ENCODE measurements at regions not wholly inside any gene's neighbourhood (a gene's known extent, or its start where the extent isn't known, plus 50 kb on each side); places are given as distances from the start of the nearest gene placed in this dataset.
"Not testable (repeated sequence)": the region's sequence is repeated elsewhere in the genome, so short reads cannot be mapped to it uniquely, and the experiment has no call there.

DNA sequence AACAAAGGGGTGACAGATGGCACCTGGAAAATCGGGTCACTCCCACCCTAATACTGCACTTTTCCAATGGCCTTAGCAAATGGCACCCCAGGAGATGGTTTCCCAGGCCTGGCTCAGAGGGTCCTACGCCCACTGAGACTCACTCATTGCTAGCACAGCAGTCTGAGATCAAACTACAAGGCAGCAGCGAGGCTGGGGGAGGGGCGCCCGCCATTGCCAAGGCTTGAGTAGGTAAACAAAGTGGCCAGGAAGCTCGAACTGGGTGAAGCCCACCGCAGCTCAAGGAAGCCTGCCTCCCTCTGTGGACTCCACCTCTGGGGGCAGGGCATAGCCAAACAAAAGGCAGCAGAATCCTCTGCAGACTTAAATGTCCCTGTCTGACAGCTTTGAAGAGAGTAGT lies 467.2 kb downstream of the EPHA7 start:
- not testable (repeated sequence) for DNase-seq (ENCODE audit: low read depth, low spot score)

DNA sequence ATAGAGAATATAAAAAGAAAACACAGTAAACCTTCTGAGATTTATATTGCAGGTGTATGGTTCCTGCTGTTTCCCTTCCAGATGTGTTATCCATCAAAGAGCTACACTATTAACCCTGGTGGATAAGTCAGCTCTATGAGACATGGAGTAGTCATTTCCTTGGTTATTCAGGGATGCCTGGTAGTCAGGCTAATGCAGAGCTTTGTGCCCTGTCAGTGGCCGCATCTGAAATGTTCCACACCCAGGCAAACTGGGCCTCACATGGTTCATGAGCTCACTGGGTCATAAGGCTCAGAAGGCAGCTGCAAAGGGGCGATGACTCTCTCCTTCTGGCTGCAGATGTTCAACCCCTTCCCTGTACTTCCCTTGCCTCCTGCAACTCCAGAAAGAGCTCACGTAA lies 473.6 kb downstream of the EPHA7 start:
- DNase-seq (ENCODE audit: low read depth, low spot score), result no peak

- DNase-seq (ENCODE audit: low read depth, low spot score), result no peak
Observed at GRCh38 chr6:92944132-92944531, 475.2 kb downstream of the EPHA7 start.

DNA sequence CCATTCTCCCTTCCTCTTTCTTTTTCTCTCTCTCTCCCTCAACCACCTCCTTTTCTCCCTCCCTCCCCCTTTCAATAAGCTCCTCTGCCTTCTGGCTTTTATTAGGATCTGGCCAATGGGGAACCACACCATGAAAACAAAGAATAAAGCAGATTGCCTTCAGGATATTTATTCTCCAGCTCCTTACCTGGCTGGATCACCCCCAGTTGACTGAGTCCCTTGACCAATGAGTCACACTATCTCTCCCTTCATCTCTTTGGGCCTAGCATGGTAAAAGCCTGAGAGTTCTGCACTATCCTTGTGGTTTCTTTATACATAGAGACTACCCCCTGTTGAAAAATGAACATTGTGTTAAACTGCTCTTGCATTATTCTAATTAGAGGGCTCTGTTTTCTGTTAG lies 476.8 kb downstream of the EPHA7 start:
- DNase-seq (ENCODE audit: low read depth, low spot score), result no peak

DNA sequence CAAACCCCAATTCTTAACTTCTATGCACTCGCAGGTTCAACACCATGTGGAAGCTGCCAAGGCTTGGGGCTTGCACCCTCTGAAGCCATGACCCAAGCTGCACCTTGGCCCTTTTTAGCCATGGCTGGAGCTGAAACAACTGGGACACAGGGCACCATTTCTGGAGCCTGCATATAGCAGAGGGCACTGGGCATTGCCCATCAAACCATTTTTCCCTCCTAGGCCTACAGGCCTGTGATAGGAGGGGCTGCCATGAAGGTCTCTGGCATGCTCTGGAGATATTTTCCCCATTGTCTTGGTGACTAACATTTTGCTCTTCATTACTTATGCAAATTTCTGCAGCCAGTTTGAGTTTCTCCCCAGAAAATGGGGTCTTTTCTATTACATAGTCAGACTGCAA lies 484.7 kb downstream of the EPHA7 start:
- DNase-seq (ENCODE audit: low read depth, low spot score), result no peak

DNA sequence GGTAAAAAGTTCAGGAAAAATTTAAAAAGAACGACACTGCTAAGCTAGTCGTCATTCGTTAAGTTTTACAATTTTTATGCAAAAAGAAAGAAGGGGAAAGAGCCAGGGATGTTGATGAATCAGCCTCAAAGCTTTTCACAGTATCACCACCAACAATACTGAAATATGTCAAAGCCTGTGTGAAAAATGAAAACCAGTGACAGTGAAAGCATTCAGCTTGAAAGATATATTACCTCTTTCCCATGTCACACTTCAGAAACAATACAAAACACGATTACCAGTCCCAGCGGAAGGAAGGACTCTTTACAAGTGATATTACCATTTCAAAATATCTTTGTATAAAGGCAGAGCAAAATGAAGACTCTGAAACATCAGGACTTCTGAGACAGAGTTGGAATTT lies 489.2 kb downstream of the EPHA7 start:
- DNase-seq (ENCODE audit: low read depth, low spot score), result no peak

DNA sequence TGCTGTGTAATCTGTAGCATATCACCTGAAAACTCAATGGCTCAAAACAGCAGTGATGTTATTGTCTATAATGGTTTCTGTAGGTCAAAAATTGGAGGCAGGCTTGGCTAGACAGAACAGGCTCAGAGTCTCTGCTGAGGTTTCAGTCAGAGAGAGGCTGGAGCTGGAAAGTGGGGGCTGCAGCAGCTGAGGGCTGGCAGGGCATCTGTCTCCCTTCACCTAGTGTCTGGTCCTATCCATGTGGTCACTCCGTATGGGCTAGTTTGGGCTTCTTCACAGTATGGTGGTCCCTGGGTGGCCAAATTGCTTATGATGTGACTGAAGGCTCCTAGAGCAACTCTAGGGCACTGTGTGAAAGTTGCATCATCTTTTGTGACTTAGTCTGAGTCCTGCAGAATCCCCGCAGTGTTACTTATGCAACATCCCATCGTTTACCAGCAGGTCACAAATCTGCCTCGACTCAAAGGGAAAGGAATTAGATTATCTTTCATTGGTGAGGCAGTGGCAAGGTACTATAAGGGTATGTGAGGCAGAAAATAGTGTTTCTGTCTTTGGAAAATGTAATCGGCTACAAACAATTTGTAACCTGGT lies 497.0 kb downstream of the EPHA7 start:
- DNase-seq (ENCODE audit: low read depth, low spot score), result no peak

DNA sequence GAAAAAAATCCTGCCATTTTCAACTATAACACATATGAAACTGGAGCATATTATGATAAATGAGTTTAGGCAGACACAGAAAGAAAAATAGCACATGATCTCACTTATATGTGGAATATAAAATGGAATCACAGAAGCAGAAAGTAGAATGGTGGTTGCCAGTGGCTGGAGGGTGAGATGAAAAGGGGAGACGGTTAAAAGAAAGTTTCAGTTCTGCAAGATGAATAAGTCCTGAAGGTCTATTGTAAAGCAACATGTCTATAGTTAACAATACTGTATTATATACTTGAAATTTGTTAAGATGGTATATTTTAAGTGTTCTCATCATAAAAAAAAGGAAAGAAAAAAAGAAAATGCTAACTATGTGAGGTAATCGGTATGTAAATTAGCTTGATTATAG lies 503.9 kb downstream of the EPHA7 start:
- DNase-seq (ENCODE audit: low read depth, low spot score), result no peak

DNA sequence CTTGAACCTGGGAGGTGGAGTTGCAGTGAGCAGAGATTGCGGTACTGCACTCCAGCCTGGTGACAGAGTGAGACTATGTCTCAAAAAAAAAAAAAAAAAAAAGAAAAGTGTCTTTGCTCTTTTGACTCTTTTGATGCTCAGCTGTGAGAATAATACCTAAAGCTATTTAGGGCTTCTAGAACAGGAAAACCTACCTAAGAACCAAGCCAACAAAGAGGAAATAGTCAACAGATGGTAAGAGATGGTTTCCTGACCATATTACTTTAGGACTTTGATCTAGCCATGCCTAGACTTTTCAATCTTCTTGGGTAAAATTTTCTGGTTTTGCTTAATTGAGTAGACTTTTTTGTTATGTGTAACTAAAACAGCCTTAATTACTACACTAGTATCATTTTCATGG lies 508.1 kb downstream of the EPHA7 start:
- DNase-seq (ENCODE audit: low read depth, low spot score), result no peak

DNA sequence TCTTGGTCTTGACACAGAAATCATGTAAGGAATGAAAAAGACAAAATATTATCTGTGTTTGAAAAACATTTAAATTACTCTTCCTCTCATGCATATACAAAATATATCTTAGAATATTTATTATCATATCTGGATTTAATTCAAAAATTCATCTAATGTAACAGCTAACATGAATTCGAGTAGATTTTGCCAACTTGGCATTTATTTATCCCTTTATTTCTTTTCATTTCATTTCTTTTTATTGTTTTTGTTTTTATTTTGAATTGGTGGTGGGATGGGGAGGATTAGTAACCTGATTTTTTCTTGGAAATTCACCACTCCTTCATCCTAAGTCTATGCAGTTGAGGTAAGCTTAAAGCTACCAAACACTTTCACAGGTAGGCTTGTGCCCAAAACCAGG lies 508.7 kb downstream of the EPHA7 start:
- DNase-seq (ENCODE audit: low read depth, low spot score), result no peak

- DNase-seq (ENCODE audit: low read depth, low spot score), result peak; percentile 10
Observed at GRCh38 chr6:92906385-92906784, 513.0 kb downstream of the EPHA7 start.

DNA sequence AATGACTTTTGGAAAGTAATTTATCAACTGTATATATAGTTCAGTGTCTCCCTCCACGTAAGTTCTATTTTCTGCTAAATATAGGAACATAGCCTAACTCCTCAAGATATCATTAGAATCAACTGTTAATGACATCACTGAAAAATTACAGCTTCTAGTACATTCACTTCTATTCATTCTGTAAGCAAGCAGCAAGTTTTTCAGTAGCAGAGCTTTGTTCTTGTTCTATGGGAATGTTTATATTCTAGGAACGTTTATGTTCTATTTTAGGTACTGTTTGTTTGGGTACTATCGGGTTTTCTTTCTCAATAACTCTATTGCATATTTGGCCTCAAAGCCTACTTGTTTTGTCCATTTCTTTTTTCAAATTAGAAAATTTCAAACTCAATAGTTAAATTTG lies 525.6 kb downstream of the EPHA7 start:
- DNase-seq (ENCODE audit: low read depth, low spot score), result no peak

GRCh38 chr6:92892626-92893170 lies 526.7 kb downstream of the EPHA7 start:
- DNase-seq (ENCODE audit: low read depth, low spot score), result no peak

GRCh38 chr6:92888316-92888715 lies 531.0 kb downstream of the EPHA7 start:
- no peak for DNase-seq (ENCODE audit: low read depth, low spot score)

- DNase-seq (ENCODE audit: low read depth, low spot score), result no peak
Observed at GRCh38 chr6:92887871-92888270, 531.5 kb downstream of the EPHA7 start.

GRCh38 chr6:92879526-92879925 lies 539.8 kb downstream of the EPHA7 start:
- no peak for DNase-seq (ENCODE audit: low read depth, low spot score)

- no peak for DNase-seq (ENCODE audit: low read depth, low spot score)
Observed at GRCh38 chr6:92864966-92865555, 554.3 kb downstream of the EPHA7 start.

DNA sequence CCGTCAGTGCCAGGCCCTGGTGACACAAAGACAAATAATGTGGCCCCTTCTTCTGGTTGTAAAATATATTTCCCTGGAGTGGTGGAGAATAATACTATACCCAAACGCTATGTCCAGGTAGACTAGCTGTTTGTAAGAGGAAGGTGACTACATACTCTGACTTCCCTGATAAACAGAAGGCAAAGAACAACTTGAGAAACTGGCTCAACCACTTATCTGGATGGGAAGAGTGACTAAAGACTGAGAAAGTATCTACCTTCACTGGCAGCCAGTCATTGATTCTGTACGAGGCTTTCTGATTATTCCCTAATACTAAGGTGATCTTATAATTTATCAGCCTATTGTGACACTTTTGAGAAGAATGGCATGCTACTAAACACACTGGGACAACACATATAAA lies 569.7 kb downstream of the EPHA7 start:
- no peak for DNase-seq (ENCODE audit: low read depth, low spot score)

- no peak for DNase-seq (ENCODE audit: low read depth, low spot score)
Observed at GRCh38 chr6:92848901-92849300, 570.5 kb downstream of the EPHA7 start.

- no peak for DNase-seq (ENCODE audit: low read depth, low spot score)
Observed at GRCh38 chr6:92848459-92848858, 570.9 kb downstream of the EPHA7 start.

DNA sequence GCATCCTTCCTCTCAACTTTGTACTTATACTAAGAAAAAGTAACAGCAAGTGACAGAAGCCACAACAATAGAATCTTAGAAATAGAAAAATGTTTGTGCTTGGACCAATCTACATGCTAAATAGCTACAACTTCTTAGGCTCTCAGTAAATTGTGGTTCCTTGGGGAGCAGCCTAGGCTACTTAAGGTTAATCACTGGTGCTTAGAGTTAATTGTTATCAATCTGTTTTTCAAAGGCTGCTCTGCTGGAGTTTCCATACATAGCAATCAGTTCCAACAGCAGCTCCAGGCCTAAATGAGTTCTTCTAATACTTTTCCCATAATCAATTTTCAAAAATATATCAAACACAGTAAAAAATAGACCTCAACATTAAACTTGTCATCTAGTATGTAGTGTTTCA lies 571.4 kb downstream of the EPHA7 start:
- DNase-seq (ENCODE audit: low read depth, low spot score), result peak; percentile 50

GRCh38 chr6:92840246-92840930 lies 579.0 kb downstream of the EPHA7 start:
- DNase-seq (ENCODE audit: low read depth, low spot score), result no peak

- DNase-seq (ENCODE audit: low read depth, low spot score), result no peak
Observed at GRCh38 chr6:92828788-92829187, 590.6 kb downstream of the EPHA7 start.

All from ELF-1 (cell line).